ENCODE measurements at regions not wholly inside any gene's neighbourhood (a gene's known extent, or its start where the extent isn't known, plus 50 kb on each side); places are given as distances from the start of the nearest gene placed in this dataset.

- DNase-seq, result no peak
Measured at GRCh38 chr17:77001487-77001886, 133.3 kb downstream of the MGAT5B start.

GRCh38 chr17:77002103-77003045 is 134.2 kb downstream of the MGAT5B start:
- peak in 1 of 3 donors; percentile 74 for DNase-seq

- no peak for DNase-seq
Measured at GRCh38 chr17:77003699-77004098, 135.5 kb downstream of the MGAT5B start.

- DNase-seq, result no peak
Measured at GRCh38 chr17:77006971-77007649, 133.7 kb upstream of the SEC14L1 start.

GRCh38 chr17:77009877-77010276 is 130.9 kb upstream of the SEC14L1 start:
- no peak for DNase-seq

GRCh38 chr17:77010667-77011066 is 130.1 kb upstream of the SEC14L1 start:
- no peak for DNase-seq

GRCh38 chr17:77011173-77012011 is 129.4 kb upstream of the SEC14L1 start:
- no peak for DNase-seq

GRCh38 chr17:77018504-77018903 is 122.3 kb upstream of the SEC14L1 start:
- DNase-seq, result no peak

- DNase-seq, result no peak
Measured at GRCh38 chr17:77019893-77020379, 120.8 kb upstream of the SEC14L1 start.

- no peak for DNase-seq
Measured at GRCh38 chr17:77020973-77021372, 119.8 kb upstream of the SEC14L1 start.

- no peak for DNase-seq
Measured at GRCh38 chr17:77022766-77023165, 118.0 kb upstream of the SEC14L1 start.

GRCh38 chr17:77025781-77026180 is 115.0 kb upstream of the SEC14L1 start:
- no peak for DNase-seq

- no peak for DNase-seq
Measured at GRCh38 chr17:77027271-77027889, 113.4 kb upstream of the SEC14L1 start.

GRCh38 chr17:77028900-77029299 is 111.9 kb upstream of the SEC14L1 start:
- no peak for DNase-seq

- no peak for DNase-seq
Measured at GRCh38 chr17:77032929-77033328, 107.8 kb upstream of the SEC14L1 start.

GRCh38 chr17:77033892-77034404 is 106.8 kb upstream of the SEC14L1 start:
- DNase-seq, result no peak

GRCh38 chr17:77034677-77035424 is 105.9 kb upstream of the SEC14L1 start:
- DNase-seq, result no peak

- no peak for DNase-seq
Measured at GRCh38 chr17:77035526-77035925, 105.2 kb upstream of the SEC14L1 start.

- DNase-seq, result no peak
Measured at GRCh38 chr17:77036136-77036840, 104.5 kb upstream of the SEC14L1 start.

- no peak for DNase-seq
Measured at GRCh38 chr17:77036841-77037381, 103.9 kb upstream of the SEC14L1 start.

All from muscle of back (tissue), 3 donors.